GM11168 (cell line): ENCODE measurements at regions not wholly inside any gene's neighbourhood (a gene's known extent, or its start where the extent isn't known, plus 50 kb on each side); places are given as distances from the start of the nearest gene placed in this dataset.
"Not testable (repeated sequence)": the region's sequence is repeated elsewhere in the genome, so short reads cannot be mapped to it uniquely, and the experiment has no call there.

Experiments used
- in situ Hi-C: fragments of 300-500 bp; cut with MboI; formaldehyde crosslinking; loops from one replicate; pipeline ENCODE4 v1.12.0; 2022; ENCODE audit warnings: low sequenced_read_pairs; ENCODE audit not compliant: unreplicated experiment

GRCh38 chr1:173392895-173393658, 84.1 kb upstream of the PRDX6 start:
- in situ Hi-C loops, result no loop called here

- in situ Hi-C loops, result no loop called here
Measured at GRCh38 chr1:173393659-173394000, 83.5 kb upstream of the PRDX6 start.

GRCh38 chr1:173394813-173395212, 82.3 kb upstream of the PRDX6 start:
- in situ Hi-C loops, result not testable (repeated sequence)

- in situ Hi-C loops, result no loop called here
Measured at GRCh38 chr1:173395762-173396161, 81.4 kb upstream of the PRDX6 start.

GRCh38 chr1:173400387-173400995, 76.6 kb upstream of the PRDX6 start:
- in situ Hi-C loops, result loop anchor here (10.0 kb wide), 1 partner anchor 46 kb away; no protein-coding TSS in a partner anchor

GRCh38 chr1:173403996-173404395, 73.1 kb upstream of the PRDX6 start:
- in situ Hi-C loops, result loop anchor here (10.0 kb wide), 1 partner anchor 49 kb away; no protein-coding TSS in a partner anchor

- in situ Hi-C loops, result loop anchor here (10.0 kb wide), 1 partner anchor 50 kb away; no protein-coding TSS in a partner anchor
Measured at GRCh38 chr1:173405281-173405680, 71.9 kb upstream of the PRDX6 start.

- in situ Hi-C loops, result loop anchor here (10.0 kb wide), 1 partner anchor 51 kb away; no protein-coding TSS in a partner anchor
Measured at GRCh38 chr1:173405834-173406233, 71.3 kb upstream of the PRDX6 start.

- in situ Hi-C loops, result loop anchor here (10.0 kb wide), 1 partner anchor 52 kb away; no protein-coding TSS in a partner anchor
Measured at GRCh38 chr1:173406783-173407230, 70.3 kb upstream of the PRDX6 start.

GRCh38 chr1:173407846-173408245, 69.3 kb upstream of the PRDX6 start:
- in situ Hi-C loops, result loop anchor here (10.0 kb wide), 1 partner anchor 53 kb away; no protein-coding TSS in a partner anchor

GRCh38 chr1:173408886-173409285, 68.2 kb upstream of the PRDX6 start:
- in situ Hi-C loops, result loop anchor here (10.0 kb wide), 1 partner anchor 54 kb away; no protein-coding TSS in a partner anchor

GRCh38 chr1:173409613-173410012, 67.5 kb upstream of the PRDX6 start:
- in situ Hi-C loops, result loop anchor here (5.0 to 10.0 kb wide), 3 partner anchors 55 to 662 kb away; partner anchors contain the start of gene TNFSF4

GRCh38 chr1:173410133-173410793, 66.9 kb upstream of the PRDX6 start:
- in situ Hi-C loops, result loop anchor here (5.0 to 10.0 kb wide), 2 partner anchors 205 to 663 kb away; partner anchors contain the start of gene TNFSF4

- in situ Hi-C loops, result loop anchor here (5.0 to 10.0 kb wide), 2 partner anchors 206 to 664 kb away; partner anchors contain the start of gene TNFSF4
Measured at GRCh38 chr1:173410794-173411236, 66.3 kb upstream of the PRDX6 start.

GRCh38 chr1:173411835-173412742, 65.0 kb upstream of the PRDX6 start:
- in situ Hi-C loops, result loop anchor here (5.0 to 10.0 kb wide), 2 partner anchors 207 to 665 kb away; partner anchors contain the start of gene TNFSF4

- in situ Hi-C loops, result loop anchor here (5.0 to 10.0 kb wide), 2 partner anchors 208 to 666 kb away; partner anchors contain the start of gene TNFSF4
Measured at GRCh38 chr1:173413271-173413707, 63.8 kb upstream of the PRDX6 start.

- in situ Hi-C loops, result loop anchor here (5.0 to 10.0 kb wide), 2 partner anchors 209 to 667 kb away; partner anchors contain the start of gene TNFSF4
Measured at GRCh38 chr1:173414136-173414535, 63.0 kb upstream of the PRDX6 start.

- in situ Hi-C loops, result loop anchor here (5.0 to 10.0 kb wide), 2 partner anchors 210 to 667 kb away; partner anchors contain the start of gene TNFSF4
Measured at GRCh38 chr1:173414539-173415226, 62.5 kb upstream of the PRDX6 start.
